Body of pancreas (tissue), 4 donors: ENCODE measurements at regions not wholly inside any gene's neighbourhood (a gene's known extent, or its start where the extent isn't known, plus 50 kb on each side); places are given as distances from the start of the nearest gene placed in this dataset.
"Not testable (repeated sequence)": the region's sequence is repeated elsewhere in the genome, so short reads cannot be mapped to it uniquely, and the experiment has no call there.

Experiments
- ATAC-seq: fragments of 150-250 bp; one replicate; pipeline ENCODE4 v1.9.1; 2016
- DNase-seq, 4 donors: peaks; one replicate each; pipeline ENCODE4 v3.0.0-alpha.2; 2019
- H3K27ac ChIP-seq, 4 donors: fragments of 200-600 bp; sonication (generic); 1 replicate in 3 of 4; 2 replicates in 1 of 4; pipeline versions ENCODE4 v1.5.1 to v1.6.1; 2016 to 2019; ENCODE audit warnings: mild to moderate bottlenecking in 1 of 4, mixed read lengths in 1 of 4, moderate library complexity in 1 of 4
- H3K27me3 ChIP-seq, 2 donors: fragments of 200-600 bp; sonication (generic); one replicate each; pipeline ENCODE4 v1.6.0; 2016; ENCODE audit warnings: mild to moderate bottlenecking in 1 of 2
- H3K36me3 ChIP-seq, 2 donors: fragments of 200-600 bp; sonication (generic); replicated peaks in 1 of 2; 2 replicates each; pipeline ENCODE4 v1.5.1; 2016; ENCODE audit warnings: low read depth in 2 of 2; ENCODE audit not compliant: insufficient read depth in 1 of 2
- H3K4me1 ChIP-seq: fragments of 200-600 bp; sonication (generic); one replicate; pipeline ENCODE4 v1.6.0; 2016
- H3K4me3 ChIP-seq, 2 donors: fragments of 200-600 bp; sonication (generic); 1 replicate in 1 of 2; 2 replicates in 1 of 2; pipeline ENCODE4 v1.5.1; 2016 to 2019
- H3K9me3 ChIP-seq, 3 donors: fragments of 200-600 bp; sonication (generic); 1 replicate in 2 of 3; 2 replicates in 1 of 3; pipeline ENCODE4 v1.5.1; 2016
- CTCF ChIP-seq, 7 experiments: fragments of 450-650 bp in 4 of 7; fragments of 200-600 bp in 3 of 7; sonication (generic) in 3 of 7; IDR thresholded peaks; one replicate each; pipeline ENCODE4 v1.5.1; 2016 to 2019; ENCODE audit warnings: antibody characterized with exemption in 7 of 7
- POLR2A ChIP-seq, 3 donors: fragments of 450-650 bp; IDR thresholded peaks; one replicate each; pipeline ENCODE4 v1.6.1; 2016; ENCODE audit warnings: antibody characterized with exemption in 3 of 3, mild to moderate bottlenecking in 2 of 3
- WGBS, 2 donors: methylation state at CpG; one replicate each; pipeline ENCODE4 v1.1.5; 2017; 5-methylcytosine and 5-hydroxymethylcytosine counted together
- intact Hi-C: fragments of 100-400 bp; cut with DNase I; formaldehyde crosslinking; loops from one replicate; pipeline ENCODE4 v1.15.1; 2023

DNA sequence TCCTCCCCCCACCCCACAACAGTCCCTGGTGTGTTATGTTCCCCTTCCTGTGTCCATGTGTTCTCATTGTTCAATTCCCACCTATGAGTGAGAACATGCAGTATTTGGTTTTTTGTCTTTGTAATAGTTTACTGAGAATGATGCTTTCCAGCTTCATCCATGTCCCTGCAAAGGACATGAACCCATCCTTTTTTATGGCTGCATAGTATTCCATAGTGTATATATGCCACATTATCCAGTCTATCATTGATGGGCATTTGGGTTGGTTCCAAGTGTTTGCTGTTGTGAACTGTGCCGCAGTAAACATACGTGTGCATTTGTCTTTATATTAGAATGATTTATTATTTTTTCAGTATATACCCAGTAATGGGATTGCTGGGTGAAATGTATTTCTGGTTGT is 104.0 kb downstream of the CCDC74A start:
- ATAC-seq, intact Hi-C loops: not testable (repeated sequence)
- 93% methylated on average over 2 of the region's 2 CpGs for WGBS, 2 donors

DNA sequence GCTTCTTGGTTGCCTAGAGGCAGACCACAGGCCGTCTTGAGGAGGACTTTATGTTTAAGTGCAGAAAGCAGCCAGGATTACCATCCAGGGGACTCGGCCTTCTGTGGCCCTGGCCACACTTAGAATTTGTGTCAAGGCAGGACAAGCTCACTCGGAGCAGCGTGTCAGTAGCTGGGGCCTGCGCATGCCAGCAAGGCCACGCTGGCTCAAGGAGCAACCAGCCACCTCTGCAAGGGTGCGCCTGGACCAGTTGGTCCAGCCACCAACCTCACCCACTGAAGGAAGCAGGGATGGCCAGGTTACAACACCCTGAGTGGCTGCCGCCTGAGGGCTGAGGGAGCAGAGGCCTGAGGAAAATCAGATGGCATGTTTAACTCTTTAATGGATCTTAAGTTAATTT is 105.7 kb downstream of the CCDC74A start:
- ATAC-seq, intact Hi-C loops, H3K4me1 ChIP-seq, H3K4me3 ChIP-seq, DNase-seq, H3K27ac ChIP-seq, H3K9me3 ChIP-seq, H3K27me3 ChIP-seq, H3K36me3 ChIP-seq: not testable (repeated sequence)
- 69 to 89% methylated on average over 4 to 7 of the region's 8 CpGs for WGBS, 2 donors

More for the DNA sequence above, 104.0 kb downstream of the CCDC74A start:
- not testable (repeated sequence) for H3K4me3 ChIP-seq, H3K27ac ChIP-seq, H3K27me3 ChIP-seq, DNase-seq, H3K4me1 ChIP-seq, H3K36me3 ChIP-seq, H3K9me3 ChIP-seq

GRCh38 chr2:131633827-131634695 is 106.4 kb downstream of the CCDC74A start:
- intact Hi-C loops, DNase-seq, ATAC-seq: not testable (repeated sequence)

GRCh38 chr2:131635611-131636010 is 107.9 kb downstream of the CCDC74A start:
- Histone ChIP-seq H3K4me3 (no peak overlapping the region), H3K27ac (no peak overlapping the region), H3K9me3 (no peaks in the 10 kb centered on the region), H3K27me3 (no peaks in the 10 kb centered on the region), H3K36me3 (no peaks in the 10 kb centered on the region), H3K4me1 (no peaks in the 10 kb centered on the region)
- 74 to 82% methylated on average over 6 to 9 of the region's 9 CpGs for WGBS, 2 donors
- intact Hi-C loops = no loop called here
- ATAC-seq (no peak), DNase-seq (no peak)
- no peak for TF ChIP-seq POLR2A (IDR thresholded peaks at IDR 0.05)
- no peak for TF ChIP-seq CTCF (IDR thresholded peaks at IDR 0.05)

More at GRCh38 chr2:131633827-131634695, 106.4 kb downstream of the CCDC74A start:
- not testable (repeated sequence) for H3K36me3 ChIP-seq, H3K9me3 ChIP-seq, H3K27me3 ChIP-seq, H3K27ac ChIP-seq, H3K4me3 ChIP-seq, H3K4me1 ChIP-seq
- WGBS, 2 donors = 73 to 100% methylated on average over 1 to 9 of the region's 10 CpGs

DNA sequence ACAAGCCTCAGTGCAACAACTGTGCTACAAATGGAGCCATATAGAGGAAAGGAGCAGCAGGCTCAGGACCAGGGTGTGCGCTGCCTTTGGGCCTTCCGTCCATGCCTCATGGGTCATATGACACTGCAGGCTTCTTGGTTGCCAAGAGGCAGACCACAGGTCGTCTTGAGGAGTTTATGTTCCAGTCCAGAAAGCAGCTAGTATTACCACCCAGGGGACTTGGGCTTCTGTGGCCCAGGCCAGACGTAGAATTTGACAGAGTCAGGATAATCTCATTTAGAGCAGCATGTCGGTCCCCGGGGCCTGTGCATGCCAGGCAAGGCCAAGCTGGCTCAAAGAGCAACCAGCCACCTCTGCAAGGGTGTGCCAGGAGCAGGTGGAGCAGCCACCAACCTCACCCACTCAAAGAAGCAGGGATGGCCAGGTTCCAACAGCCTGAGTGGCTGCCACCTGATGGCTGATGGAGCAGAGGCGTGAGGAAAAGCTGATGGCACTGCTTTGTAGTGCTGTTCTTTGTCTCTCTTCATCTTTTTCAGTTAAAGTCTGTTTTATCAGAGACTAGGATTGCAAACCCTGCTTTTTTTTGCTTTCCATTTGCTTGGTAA is 109.1 kb downstream of the CCDC74A start:
- ATAC-seq, H3K27ac ChIP-seq, H3K4me3 ChIP-seq, H3K36me3 ChIP-seq, DNase-seq, H3K27me3 ChIP-seq, H3K9me3 ChIP-seq, intact Hi-C loops, H3K4me1 ChIP-seq: not testable (repeated sequence)
- 74% methylated on average over 4 to 7 of the region's 7 CpGs for WGBS, 2 donors

GRCh38 chr2:131639001-131639620 is 111.4 kb downstream of the CCDC74A start:
- H3K4me1 ChIP-seq, ATAC-seq, H3K27me3 ChIP-seq, H3K27ac ChIP-seq, intact Hi-C loops, H3K36me3 ChIP-seq, H3K4me3 ChIP-seq, H3K9me3 ChIP-seq, DNase-seq: not testable (repeated sequence)
- WGBS, 2 donors = 63 to 73% methylated on average over 4 of the region's 4 CpGs

- intact Hi-C loops = no loop called here
- no peak overlapping the region for H3K27ac ChIP-seq
- WGBS, 2 donors = 50 to 54% methylated on average over 3 of the region's 3 CpGs
- TF ChIP-seq POLR2A (IDR thresholded peaks at IDR 0.05) = no peak
- TF ChIP-seq CTCF (IDR thresholded peaks at IDR 0.05) = no peak
- no peak overlapping the region for H3K4me3 ChIP-seq
- ATAC-seq = no peak
- no peaks in the 10 kb centered on the region for H3K9me3 ChIP-seq
- H3K4me1 ChIP-seq = peaks cover under 1% of the 10 kb centered on the region
- no peaks in the 10 kb centered on the region for H3K36me3 ChIP-seq
- H3K27me3 ChIP-seq = no peaks in the 10 kb centered on the region
- DNase-seq = no peak
Measured at GRCh38 chr2:131641414-131642206, 113.9 kb downstream of the CCDC74A start.

DNA sequence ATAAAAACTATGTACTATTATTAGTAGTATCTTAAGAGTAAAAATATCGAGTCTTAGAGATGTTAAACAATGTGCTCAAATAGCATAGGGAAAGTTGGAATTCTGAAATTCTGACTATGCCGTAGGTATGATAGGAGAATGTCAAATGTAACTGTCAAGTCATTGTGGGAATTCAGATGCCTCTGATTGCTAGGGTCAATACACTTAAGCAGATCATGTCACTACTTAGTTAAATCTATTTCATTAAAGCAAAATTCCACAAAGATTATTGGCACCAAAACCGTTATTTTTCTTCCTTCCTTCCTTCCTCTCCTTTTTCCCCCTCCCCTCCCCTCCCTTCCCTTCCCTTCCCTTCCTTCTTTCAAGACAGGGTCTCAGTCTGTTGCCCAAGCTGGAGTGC is 115.5 kb downstream of the CCDC74A start:
- intact Hi-C loops, H3K4me3 ChIP-seq, ATAC-seq, H3K4me1 ChIP-seq, H3K27ac ChIP-seq, H3K9me3 ChIP-seq, H3K36me3 ChIP-seq, DNase-seq, H3K27me3 ChIP-seq: not testable (repeated sequence)
- 49 to 57% methylated on average over 3 of the region's 3 CpGs for WGBS, 2 donors
